ENCODE measurements at regions not wholly inside any gene's neighbourhood (a gene's known extent, or its start where the extent isn't known, plus 50 kb on each side); places are given as distances from the start of the nearest gene placed in this dataset.

- TF ChIP-seq SRF (IDR thresholded peaks at IDR 0.05; ENCODE audit: low read depth) (no peak), EZH2 (IDR thresholded peaks at IDR 0.05) (no peak), ZNF274 (IDR thresholded peaks at IDR 0.05; ENCODE audit: low read depth, low read length) (no peak)
These were observed 98.9 kb upstream of the EGLN3 start for GRCh38 chr14:34049790-34050189.

Measured in HCT116 (cell line).